HEK293 (cell line): ENCODE measurements at regions not wholly inside any gene's neighbourhood (a gene's known extent, or its start where the extent isn't known, plus 50 kb on each side); places are given as distances from the start of the nearest gene placed in this dataset.

Source experiments
- CTCF ChIA-PET: fragments of 350-600 bp; formaldehyde crosslinking; extraction: SDS; loops from one replicate; lab custom pipeline; 2021; ENCODE audit warnings: antibody characterized with exemption; lab: Yijun Ruan, JAX
- POLR2A ChIA-PET: fragments of 300-600 bp; formaldehyde crosslinking; extraction: SDS; loops from one replicate; lab custom pipeline; 2020; ENCODE audit warnings: antibody characterized with exemption, inconsistent platforms; lab: Yijun Ruan, JAX
- H3K27ac ChIP-seq: fragments of 200-500 bp; sonication (Bioruptor generic); 2 replicates; pipeline ENCODE4 v1.5.1; 2014; ENCODE audit warnings: low read depth, low read length, control low read depth, inconsistent platforms; ENCODE audit errors: extremely low read depth
- H3K36me3 ChIP-seq, 2 experiments: fragments of 200-500 bp in 1 of 2; sonication (Bioruptor generic) in 1 of 2; 1 replicate in 1 of 2; 2 replicates in 1 of 2; pipeline ENCODE4 v1.5.1; 2014 to 2017; ENCODE audit warnings: inconsistent platforms in 2 of 2, low read length in 2 of 2; ENCODE audit not compliant: control insufficient read depth in 2 of 2, insufficient read depth in 1 of 2
- H3K4me1 ChIP-seq: fragments of 200-500 bp; sonication (Bioruptor generic); 2 replicates; pipeline ENCODE4 v1.5.1; 2014; ENCODE audit warnings: mild to moderate bottlenecking, low read length, inconsistent platforms; ENCODE audit not compliant: control insufficient read depth, insufficient read depth
- H3K4me3 ChIP-seq: 2 replicates; pipeline ENCODE4 v1.5.1; 2011; ENCODE audit warnings: low read depth, mild to moderate bottlenecking, control low read depth, low read length, moderate library complexity
- H3K9me3 ChIP-seq: fragments of 200-500 bp; sonication (Bioruptor generic); 2 replicates; pipeline ENCODE4 v1.5.1; 2014; ENCODE audit warnings: low read depth, low read length, inconsistent platforms; ENCODE audit not compliant: control insufficient read depth, insufficient read depth
- HOXD13 ChIP-seq: sonication (generic); formaldehyde crosslinking; IDR thresholded peaks from 2 replicates; pipeline ENCODE4 v1.8.0; 2022; ENCODE audit warnings: missing genetic modification reagents, borderline replicate concordance
- KLF16 ChIP-seq: fragments of 450-650 bp; formaldehyde crosslinking; IDR thresholded peaks from 2 replicates; pipeline ENCODE4 v1.5.1; 2017; ENCODE audit warnings: missing biosample characterization, missing genetic modification characterization
- PRDM1 ChIP-seq: fragments of 450-650 bp; formaldehyde crosslinking; IDR thresholded peaks from 2 replicates; pipeline ENCODE4; 2016; ENCODE audit warnings: missing biosample characterization, missing genetic modification characterization
- PRDM4 ChIP-seq: fragments of 450-650 bp; formaldehyde crosslinking; IDR thresholded peaks from 2 replicates; pipeline ENCODE4 v1.5.1; 2017; ENCODE audit warnings: missing biosample characterization, missing genetic modification characterization
- WT1 ChIP-seq: fragments of 450-650 bp; formaldehyde crosslinking; IDR thresholded peaks from 2 replicates; pipeline ENCODE4 v1.5.1; 2016; ENCODE audit warnings: missing biosample characterization, missing genetic modification characterization
- ZBTB48 ChIP-seq: fragments of 450-650 bp; formaldehyde crosslinking; IDR thresholded peaks from 2 replicates; pipeline ENCODE4 v1.5.1; 2016; ENCODE audit warnings: missing biosample characterization, missing genetic modification characterization
- ZFP69B ChIP-seq: fragments of 450-650 bp; formaldehyde crosslinking; IDR thresholded peaks from 2 replicates; pipeline ENCODE4 v1.5.1; 2016; ENCODE audit warnings: missing biosample characterization, missing genetic modification characterization
- ZNF19 ChIP-seq: fragments of 450-650 bp; formaldehyde crosslinking; IDR thresholded peaks from 2 replicates; pipeline ENCODE4; 2016; ENCODE audit warnings: missing biosample characterization, missing genetic modification characterization, low read depth
- ZNF223 ChIP-seq: fragments of 450-650 bp; formaldehyde crosslinking; IDR thresholded peaks from 2 replicates; pipeline ENCODE4 v1.5.1; 2016; ENCODE audit warnings: missing biosample characterization, missing genetic modification characterization
- ZNF274 ChIP-seq, 2 experiments: fragments of 200-500 bp in 1 of 2; fragments of 450-650 bp in 1 of 2; sonication (Bioruptor generic) in 1 of 2; formaldehyde crosslinking in 1 of 2; IDR thresholded peaks; 2 replicates each; pipeline versions ENCODE4 v1.5.1 to v1.6.1; 2014 to 2016; ENCODE audit warnings: borderline replicate concordance in 1 of 2, inconsistent platforms in 1 of 2, low read length in 1 of 2, missing biosample characterization in 1 of 2, missing genetic modification characterization in 1 of 2
- ZNF514 ChIP-seq: fragments of 450-650 bp; formaldehyde crosslinking; IDR thresholded peaks from 2 replicates; pipeline ENCODE4 v1.5.1; 2016; ENCODE audit warnings: missing biosample characterization, missing genetic modification characterization
- ZNF555 ChIP-seq: fragments of 450-650 bp; formaldehyde crosslinking; conservative IDR thresholded peaks from 2 replicates; pipeline ENCODE4 v1.5.1; 2017; ENCODE audit warnings: missing biosample characterization, mild to moderate bottlenecking, missing genetic modification characterization, inconsistent platforms
- ZNF560 ChIP-seq: fragments of 450-650 bp; formaldehyde crosslinking; IDR thresholded peaks from 2 replicates; pipeline ENCODE4 v1.5.1; 2017; ENCODE audit warnings: missing biosample characterization, missing genetic modification characterization, borderline replicate concordance
- ZNF621 ChIP-seq: fragments of 450-650 bp; formaldehyde crosslinking; IDR thresholded peaks from 2 replicates; pipeline ENCODE4 v1.5.1; 2017; ENCODE audit warnings: missing biosample characterization, missing genetic modification characterization
- ZNF701 ChIP-seq: fragments of 450-650 bp; formaldehyde crosslinking; IDR thresholded peaks from 2 replicates; pipeline ENCODE4 v1.5.1; 2016; ENCODE audit warnings: missing biosample characterization, missing genetic modification characterization
- TF ChIP-seq, protein P1 (sequence below): fragments of 450-650 bp; IDR thresholded peaks from 2 replicates; pipeline ENCODE4 v1.5.1; 2018; ENCODE audit warnings: missing biosample characterization, mild to moderate bottlenecking, missing genetic modification characterization
- TF ChIP-seq, protein P2 (sequence below): fragments of 450-650 bp; formaldehyde crosslinking; IDR thresholded peaks from 2 replicates; pipeline ENCODE4 v1.5.1; 2016; ENCODE audit warnings: missing biosample characterization, missing genetic modification characterization
- TF ChIP-seq, protein P3 (sequence below): fragments of 450-650 bp; formaldehyde crosslinking; IDR thresholded peaks from 2 replicates; pipeline ENCODE4 v1.5.1; 2016; ENCODE audit warnings: missing biosample characterization, missing genetic modification characterization, low read depth
- TF ChIP-seq, protein P4 (sequence below): fragments of 450-650 bp; formaldehyde crosslinking; IDR thresholded peaks from 2 replicates; pipeline ENCODE4 v1.5.1; 2016; ENCODE audit warnings: missing biosample characterization, missing genetic modification characterization

- TF ChIP-seq, protein P1, sequence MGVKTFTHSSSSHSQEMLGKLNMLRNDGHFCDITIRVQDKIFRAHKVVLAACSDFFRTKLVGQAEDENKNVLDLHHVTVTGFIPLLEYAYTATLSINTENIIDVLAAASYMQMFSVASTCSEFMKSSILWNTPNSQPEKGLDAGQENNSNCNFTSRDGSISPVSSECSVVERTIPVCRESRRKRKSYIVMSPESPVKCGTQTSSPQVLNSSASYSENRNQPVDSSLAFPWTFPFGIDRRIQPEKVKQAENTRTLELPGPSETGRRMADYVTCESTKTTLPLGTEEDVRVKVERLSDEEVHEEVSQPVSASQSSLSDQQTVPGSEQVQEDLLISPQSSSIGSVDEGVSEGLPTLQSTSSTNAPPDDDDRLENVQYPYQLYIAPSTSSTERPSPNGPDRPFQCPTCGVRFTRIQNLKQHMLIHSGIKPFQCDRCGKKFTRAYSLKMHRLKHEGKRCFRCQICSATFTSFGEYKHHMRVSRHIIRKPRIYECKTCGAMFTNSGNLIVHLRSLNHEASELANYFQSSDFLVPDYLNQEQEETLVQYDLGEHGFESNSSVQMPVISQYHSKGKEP (tag by site-specific recombination) = no peak
- TF ChIP-seq ZNF274 (IDR thresholded peaks at IDR 0.05; ENCODE audit: low read length) (no peak), ZNF274 (tag by site-specific recombination; IDR thresholded peaks at IDR 0.05; ENCODE audit: borderline replicate concordance) (no peak), ZBTB48 (tag by site-specific recombination) (no peak), ZNF560 (tag by site-specific recombination) (no peak), ZNF223 (tag by site-specific recombination) (no peak), ZFP69B (tag by site-specific recombination) (no peak), ZNF621 (tag by site-specific recombination) (no peak), ZNF701 (tag by site-specific recombination) (no peak), ZNF555 (no peak), PRDM4 (tag by site-specific recombination) (no peak), ZNF19 (tag by site-specific recombination) (no peak), ZNF514 (tag by site-specific recombination) (no peak), HOXD13 (CRISPR knock-in tag) (no peak), WT1 (tag by site-specific recombination) (no peak), KLF16 (tag by site-specific recombination) (no peak), PRDM1 (tag by site-specific recombination) (no peak)
- TF ChIP-seq, protein P2, sequence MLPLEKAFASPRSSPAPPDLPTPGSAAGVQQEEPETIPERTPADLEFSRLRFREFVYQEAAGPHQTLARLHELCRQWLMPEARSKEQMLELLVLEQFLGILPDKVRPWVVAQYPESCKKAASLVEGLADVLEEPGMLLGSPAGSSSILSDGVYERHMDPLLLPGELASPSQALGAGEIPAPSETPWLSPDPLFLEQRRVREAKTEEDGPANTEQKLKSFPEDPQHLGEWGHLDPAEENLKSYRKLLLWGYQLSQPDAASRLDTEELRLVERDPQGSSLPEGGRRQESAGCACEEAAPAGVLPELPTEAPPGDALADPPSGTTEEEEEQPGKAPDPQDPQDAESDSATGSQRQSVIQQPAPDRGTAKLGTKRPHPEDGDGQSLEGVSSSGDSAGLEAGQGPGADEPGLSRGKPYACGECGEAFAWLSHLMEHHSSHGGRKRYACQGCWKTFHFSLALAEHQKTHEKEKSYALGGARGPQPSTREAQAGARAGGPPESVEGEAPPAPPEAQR (tag by site-specific recombination) = no peak
- TF ChIP-seq, protein P3, sequence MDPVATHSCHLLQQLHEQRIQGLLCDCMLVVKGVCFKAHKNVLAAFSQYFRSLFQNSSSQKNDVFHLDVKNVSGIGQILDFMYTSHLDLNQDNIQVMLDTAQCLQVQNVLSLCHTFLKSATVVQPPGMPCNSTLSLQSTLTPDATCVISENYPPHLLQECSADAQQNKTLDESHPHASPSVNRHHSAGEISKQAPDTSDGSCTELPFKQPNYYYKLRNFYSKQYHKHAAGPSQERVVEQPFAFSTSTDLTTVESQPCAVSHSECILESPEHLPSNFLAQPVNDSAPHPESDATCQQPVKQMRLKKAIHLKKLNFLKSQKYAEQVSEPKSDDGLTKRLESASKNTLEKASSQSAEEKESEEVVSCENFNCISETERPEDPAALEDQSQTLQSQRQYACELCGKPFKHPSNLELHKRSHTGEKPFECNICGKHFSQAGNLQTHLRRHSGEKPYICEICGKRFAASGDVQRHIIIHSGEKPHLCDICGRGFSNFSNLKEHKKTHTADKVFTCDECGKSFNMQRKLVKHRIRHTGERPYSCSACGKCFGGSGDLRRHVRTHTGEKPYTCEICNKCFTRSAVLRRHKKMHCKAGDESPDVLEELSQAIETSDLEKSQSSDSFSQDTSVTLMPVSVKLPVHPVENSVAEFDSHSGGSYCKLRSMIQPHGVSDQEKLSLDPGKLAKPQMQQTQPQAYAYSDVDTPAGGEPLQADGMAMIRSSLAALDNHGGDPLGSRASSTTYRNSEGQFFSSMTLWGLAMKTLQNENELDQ (tag by site-specific recombination) = no peak
- TF ChIP-seq, protein P4, sequence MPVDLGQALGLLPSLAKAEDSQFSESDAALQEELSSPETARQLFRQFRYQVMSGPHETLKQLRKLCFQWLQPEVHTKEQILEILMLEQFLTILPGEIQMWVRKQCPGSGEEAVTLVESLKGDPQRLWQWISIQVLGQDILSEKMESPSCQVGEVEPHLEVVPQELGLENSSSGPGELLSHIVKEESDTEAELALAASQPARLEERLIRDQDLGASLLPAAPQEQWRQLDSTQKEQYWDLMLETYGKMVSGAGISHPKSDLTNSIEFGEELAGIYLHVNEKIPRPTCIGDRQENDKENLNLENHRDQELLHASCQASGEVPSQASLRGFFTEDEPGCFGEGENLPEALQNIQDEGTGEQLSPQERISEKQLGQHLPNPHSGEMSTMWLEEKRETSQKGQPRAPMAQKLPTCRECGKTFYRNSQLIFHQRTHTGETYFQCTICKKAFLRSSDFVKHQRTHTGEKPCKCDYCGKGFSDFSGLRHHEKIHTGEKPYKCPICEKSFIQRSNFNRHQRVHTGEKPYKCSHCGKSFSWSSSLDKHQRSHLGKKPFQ (tag by site-specific recombination) = no peak
- TF ChIP-seq, all 188 proteins: peak for 0
- POLR2A ChIA-PET = no interaction called here
- CTCF ChIA-PET = no interaction called here
These were observed 234.1 kb upstream of the TSHZ2 start for GRCh38 chr20:52738081-52738480.

More at GRCh38 chr20:52738081-52738480, 234.1 kb upstream of the TSHZ2 start:
- no peak overlapping the region for H3K27ac ChIP-seq
- H3K4me3 ChIP-seq = no peak overlapping the region
- no peaks in the 10 kb centered on the region for H3K36me3 ChIP-seq
- H3K9me3 ChIP-seq = no peaks in the 10 kb centered on the region
- no peaks in the 10 kb centered on the region for H3K4me1 ChIP-seq
